GM21367 (cell line): ENCODE measurements at regions not wholly inside any gene's neighbourhood (a gene's known extent, or its start where the extent isn't known, plus 50 kb on each side); places are given as distances from the start of the nearest gene placed in this dataset.
"Not testable (repeated sequence)": the region's sequence is repeated elsewhere in the genome, so short reads cannot be mapped to it uniquely, and the experiment has no call there.

Experiments used
- ATAC-seq: cut with Tn5 transposase; IDR thresholded peaks from one replicate; pipeline ENCODE4 v1.9.1; 2021; ENCODE audit not compliant: unreplicated experiment

DNA sequence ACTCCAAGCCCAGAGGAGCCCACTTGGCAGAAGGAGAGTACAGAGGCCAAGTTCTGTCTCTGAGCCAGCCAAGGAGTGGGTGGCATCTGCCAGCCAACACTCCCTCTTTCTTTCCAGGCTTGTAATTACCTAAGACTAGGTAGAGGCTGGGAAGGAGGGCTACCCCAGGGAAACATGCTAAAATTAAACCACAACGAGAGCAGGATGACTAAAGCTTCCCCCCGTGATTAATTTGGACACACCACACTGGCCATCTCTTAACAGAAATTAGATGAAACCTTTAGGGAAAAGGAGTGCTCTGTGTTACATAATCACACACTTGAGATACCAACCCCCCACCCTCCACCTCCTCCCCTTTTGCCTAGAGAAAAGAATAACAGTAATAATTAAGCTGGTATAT is 102.1 kb upstream of the ZC3H12A start:
- no peak for ATAC-seq

- no peak for ATAC-seq
These were observed 101.7 kb upstream of the ZC3H12A start for GRCh38 chr1:37372711-37373110.

- no peak for ATAC-seq
These were observed 101.0 kb upstream of the ZC3H12A start for GRCh38 chr1:37373413-37373812.

DNA sequence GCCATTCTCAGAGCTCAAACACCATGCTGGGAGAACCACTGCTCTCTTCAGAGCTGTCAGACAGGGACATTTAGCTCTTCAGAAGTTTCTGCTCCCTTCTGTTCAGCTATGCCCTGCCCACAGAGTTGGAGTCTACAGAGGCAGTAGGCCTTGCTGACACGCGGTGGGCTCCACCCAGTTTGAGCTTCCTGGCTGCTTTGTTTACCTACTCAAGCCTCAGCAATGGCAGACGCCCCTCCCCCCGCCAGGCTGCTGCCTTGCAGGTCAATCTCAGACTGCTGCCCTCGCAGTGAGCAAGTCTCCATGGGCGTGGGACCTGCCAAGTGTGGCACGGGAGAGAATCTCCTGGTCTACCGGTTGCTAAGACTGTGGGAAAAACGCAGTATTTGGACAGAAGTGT is 93.8 kb upstream of the ZC3H12A start:
- ATAC-seq: not testable (repeated sequence)

DNA sequence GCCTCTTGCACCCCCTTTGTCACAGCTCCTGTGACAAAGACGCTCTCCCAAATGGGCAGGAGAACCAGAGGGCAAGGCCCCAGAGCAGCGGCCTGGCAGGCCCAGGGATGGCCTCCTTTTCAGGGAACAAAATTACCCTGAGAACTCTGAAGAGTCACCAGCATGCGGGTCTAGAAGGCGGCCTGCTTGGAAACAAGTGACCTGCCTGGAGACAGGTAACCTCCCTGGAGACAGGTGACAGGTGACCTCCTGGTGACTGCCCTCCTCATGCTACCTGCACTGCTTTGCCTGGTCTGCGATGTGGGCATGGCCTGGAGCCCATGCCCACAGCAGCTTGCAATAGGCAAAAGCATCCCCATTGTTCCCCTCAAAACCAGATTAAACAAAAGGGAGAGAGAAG is 86.5 kb upstream of the ZC3H12A start:
- ATAC-seq: no peak

DNA sequence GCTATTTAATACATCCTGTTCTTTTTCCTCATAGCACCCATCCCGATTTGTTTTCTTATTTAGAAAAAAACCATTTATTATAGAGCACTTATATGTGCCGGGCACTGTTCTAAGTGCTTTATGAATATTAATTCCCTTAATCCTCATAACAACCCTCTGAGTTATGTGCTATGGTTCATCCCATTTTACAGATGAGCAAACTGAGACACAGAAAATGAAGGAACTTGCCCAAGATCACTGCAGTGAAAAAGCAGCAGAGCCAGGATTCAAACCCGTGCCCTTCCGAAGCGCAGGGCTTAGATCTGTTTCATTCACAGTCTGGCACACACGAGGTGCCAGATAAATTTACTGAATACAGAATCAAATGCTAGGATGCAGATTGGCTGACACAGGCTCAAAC is 85.1 kb upstream of the ZC3H12A start:
- ATAC-seq: no peak

DNA sequence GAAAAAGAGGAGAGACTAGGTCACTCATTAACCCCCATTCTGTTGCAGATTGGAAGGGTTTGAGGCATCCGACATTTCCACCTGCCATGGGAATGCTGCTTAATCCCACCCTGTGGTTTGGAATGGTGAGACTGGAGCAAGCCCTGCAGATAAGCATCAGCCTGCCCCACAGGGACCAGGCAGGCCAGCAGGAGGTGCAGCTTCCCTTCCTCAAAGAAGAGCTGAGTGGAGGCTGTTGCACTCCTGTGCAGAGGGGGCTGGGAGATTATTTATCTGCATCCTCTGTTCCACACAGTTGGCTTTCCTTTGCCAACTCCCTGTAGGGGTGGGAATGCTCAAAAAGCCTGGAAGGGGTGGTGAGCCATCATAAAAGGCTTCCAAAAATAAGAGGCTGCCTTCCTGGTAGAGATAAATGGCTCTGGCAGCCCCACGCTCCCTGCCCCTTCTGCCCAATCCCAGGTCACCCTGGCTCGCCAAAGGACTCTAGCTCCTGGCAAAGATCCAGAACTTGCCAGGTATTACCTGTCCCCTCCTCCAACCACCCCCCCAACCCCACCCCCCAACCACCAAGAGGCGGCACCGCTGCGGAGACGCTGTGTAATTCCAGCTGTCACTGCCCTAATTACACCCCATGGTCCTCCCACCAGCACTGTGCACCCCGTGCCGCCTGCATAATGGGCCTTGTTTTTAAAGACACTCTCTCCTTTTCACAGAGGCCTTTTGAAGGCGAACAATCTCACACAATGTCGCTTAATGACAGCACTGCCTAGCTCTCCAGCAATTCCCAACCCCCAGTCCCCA is 83.0 kb upstream of the ZC3H12A start:
- ATAC-seq: no peak

DNA sequence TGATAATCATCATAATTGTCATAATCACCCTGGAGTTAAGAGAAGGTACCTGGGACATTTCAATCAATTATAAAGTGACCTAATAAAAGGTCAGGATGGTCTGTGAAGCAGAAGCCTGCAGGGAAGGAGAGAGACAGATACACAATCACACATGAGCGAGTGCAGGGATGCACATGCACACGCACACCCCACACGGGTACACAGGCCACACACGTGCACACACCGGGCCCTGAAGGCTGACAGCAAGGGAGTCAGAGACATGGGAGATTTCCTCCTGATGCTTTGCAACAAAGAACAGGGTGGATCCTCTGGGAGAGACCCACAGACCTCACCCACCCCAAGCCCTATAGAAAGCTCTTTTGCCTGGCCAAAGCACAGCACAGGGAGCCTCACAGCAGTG is 82.3 kb upstream of the ZC3H12A start:
- no peak for ATAC-seq

GRCh38 chr1:37393173-37394120 is 80.9 kb upstream of the ZC3H12A start:
- ATAC-seq: no peak

DNA sequence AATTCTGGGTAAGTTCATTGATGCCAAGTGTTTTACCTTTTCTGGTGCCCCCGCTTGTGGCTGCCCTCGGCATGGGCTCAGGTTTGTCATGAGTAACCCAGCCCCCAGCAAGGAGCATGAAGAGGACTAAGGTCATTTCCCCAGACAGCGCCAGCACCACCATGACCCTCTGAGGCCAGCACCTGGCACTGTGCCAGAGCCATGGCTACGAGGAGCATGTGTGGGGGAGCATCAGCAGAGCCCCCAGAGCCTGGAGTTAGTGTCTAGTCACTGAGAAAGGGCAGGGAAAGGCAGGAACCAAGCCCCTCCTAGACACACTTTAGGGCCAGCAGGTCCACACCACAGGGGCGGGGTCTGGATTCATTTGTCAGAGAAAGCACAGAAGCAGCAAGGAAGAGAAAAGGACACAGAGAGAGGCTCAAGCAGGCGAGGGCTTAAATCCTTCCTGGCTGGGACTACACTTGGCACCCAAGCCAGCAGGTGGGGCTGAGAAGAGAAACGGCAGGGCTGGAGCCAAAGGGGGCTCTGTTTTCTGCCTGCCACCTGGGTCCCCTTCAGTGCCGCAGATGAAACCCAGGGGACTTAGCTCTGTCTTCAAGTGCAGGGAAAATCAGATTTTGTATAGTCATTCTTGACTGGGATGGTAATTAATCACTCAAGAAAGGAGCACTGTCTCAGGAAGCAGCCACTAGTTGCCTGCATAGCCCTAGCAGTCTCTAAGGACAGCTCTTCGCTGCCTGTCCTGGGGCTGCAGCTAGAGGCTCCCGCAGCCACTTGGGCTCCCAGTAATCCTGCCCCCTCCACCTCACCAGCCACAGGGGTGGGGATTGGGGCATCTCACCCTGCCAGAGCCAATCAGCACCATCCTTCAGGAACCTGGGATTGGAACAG is 79.6 kb upstream of the ZC3H12A start:
- no peak for ATAC-seq

DNA sequence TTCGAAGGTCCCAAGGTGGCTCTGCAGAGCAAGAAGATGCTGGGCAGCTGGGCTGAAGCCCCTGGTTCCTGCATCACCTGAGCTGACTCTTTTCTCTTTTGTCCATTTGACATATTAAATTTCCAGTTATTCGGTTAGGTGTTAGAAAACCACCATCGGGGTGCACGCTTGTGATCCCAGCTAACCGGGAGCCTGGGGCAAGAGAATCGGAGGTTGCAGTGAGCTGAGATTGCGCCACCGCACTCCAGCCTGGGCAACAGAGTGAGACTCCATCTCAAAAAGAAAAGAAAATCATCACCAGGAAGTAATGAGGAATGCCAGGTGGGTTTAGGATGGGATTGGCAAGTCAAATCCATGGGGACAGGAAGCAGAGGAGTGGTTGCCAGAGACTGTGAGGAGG is 76.3 kb upstream of the ZC3H12A start:
- no peak for ATAC-seq

DNA sequence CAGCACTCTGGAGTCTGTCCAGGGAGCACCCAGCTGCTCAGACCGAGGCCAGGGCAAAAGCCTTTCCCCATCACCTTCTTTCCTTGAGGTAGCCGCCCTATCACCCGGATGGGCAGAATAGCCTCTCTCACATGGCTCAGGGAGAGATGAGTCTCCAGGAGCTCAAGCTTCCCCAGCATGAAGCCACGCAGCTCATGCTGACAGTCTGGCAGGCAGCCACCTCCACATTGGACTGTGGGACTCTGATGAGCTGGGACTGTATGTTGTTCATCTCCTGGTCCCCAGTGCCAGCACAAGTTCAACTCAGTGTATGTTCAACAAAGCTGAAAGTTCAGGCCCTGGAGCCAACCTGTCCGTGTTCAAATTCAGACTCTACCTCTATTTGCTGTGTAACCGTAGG is 75.2 kb upstream of the ZC3H12A start:
- ATAC-seq: no peak

GRCh38 chr1:37399830-37400464 is 74.4 kb upstream of the ZC3H12A start:
- ATAC-seq: no peak

- ATAC-seq: no peak
These were observed 73.7 kb upstream of the ZC3H12A start for GRCh38 chr1:37400466-37401225.

GRCh38 chr1:37403166-37403565 is 71.2 kb upstream of the ZC3H12A start:
- no peak for ATAC-seq

DNA sequence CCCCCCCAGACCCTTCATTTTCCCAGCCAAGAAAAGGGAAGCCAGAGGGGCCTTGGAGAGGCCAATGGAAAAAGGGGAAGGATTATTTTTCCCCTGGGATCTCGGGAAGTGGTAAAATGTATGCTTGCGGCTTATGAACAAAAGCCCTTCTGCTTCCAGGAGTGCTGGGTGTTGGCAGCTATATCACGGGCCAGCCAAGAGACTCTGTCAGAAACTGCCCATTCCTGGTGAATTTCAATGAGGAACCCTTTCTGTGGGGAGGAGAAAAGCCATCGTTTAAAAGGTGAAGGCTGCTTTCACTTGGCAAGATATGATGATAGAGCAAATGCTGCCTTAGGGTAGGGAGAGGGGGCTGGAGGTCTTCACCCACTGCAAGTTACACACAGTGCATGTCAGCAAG is 69.7 kb upstream of the ZC3H12A start:
- no peak for ATAC-seq

GRCh38 chr1:37410105-37410504 is 64.3 kb upstream of the ZC3H12A start:
- ATAC-seq: no peak

- no peak for ATAC-seq
These were observed 63.6 kb upstream of the ZC3H12A start for GRCh38 chr1:37410815-37411214.

GRCh38 chr1:37415611-37416244 is 58.7 kb upstream of the ZC3H12A start:
- no peak for ATAC-seq
